OCI-LY1 (cell line): ENCODE measurements at regions not wholly inside any gene's neighbourhood (a gene's known extent, or its start where the extent isn't known, plus 50 kb on each side); places are given as distances from the start of the nearest gene placed in this dataset.

ENCODE experiments used
- H2AFZ ChIP-seq: fragments of 200-600 bp; sonication (generic), shearing (Covaris generic); 2 replicates; pipeline ENCODE4 v1.6.0; 2014; ENCODE audit warnings: antibody characterized with exemption, mild to moderate bottlenecking, low read length
- H3F3A ChIP-seq: fragments of 200-600 bp; sonication (generic), shearing (Covaris generic); 2 replicates; pipeline ENCODE4 v1.6.0; 2014; ENCODE audit warnings: mild to moderate bottlenecking, antibody characterized with exemption, low read length, moderate library complexity; ENCODE audit not compliant: insufficient read depth
- H3K27ac ChIP-seq: fragments of 200-600 bp; sonication (generic); 2 replicates; pipeline ENCODE4 v1.5.1; 2014; ENCODE audit warnings: low read length, mixed run types, mild to moderate bottlenecking, low read depth; ENCODE audit not compliant: poor library complexity, severe bottlenecking
- H3K27me3 ChIP-seq: fragments of 200-600 bp; sonication (generic); 2 replicates; pipeline ENCODE4 v1.6.0; 2014; ENCODE audit warnings: antibody characterized with exemption, mild to moderate bottlenecking, low read length, moderate library complexity; ENCODE audit not compliant: insufficient read depth
- H3K36me3 ChIP-seq: fragments of 200-600 bp; sonication (generic); 2 replicates; pipeline ENCODE4 v1.6.1; 2014; ENCODE audit warnings: mild to moderate bottlenecking, antibody characterized with exemption, low read length, moderate library complexity, mixed read lengths; ENCODE audit not compliant: insufficient read depth
- H3K4me1 ChIP-seq: fragments of 200-600 bp; sonication (generic); 2 replicates; pipeline ENCODE4 v1.5.1; 2014; ENCODE audit warnings: mild to moderate bottlenecking, low read length, moderate library complexity; ENCODE audit not compliant: insufficient read depth, severe bottlenecking
- H3K4me2 ChIP-seq: fragments of 200-600 bp; sonication (generic), shearing (Covaris generic); 2 replicates; pipeline ENCODE4 v1.6.1; 2014; ENCODE audit warnings: low read length
- H3K4me3 ChIP-seq: fragments of 200-600 bp; sonication (generic); 2 replicates; pipeline ENCODE4 v1.5.1; 2014; ENCODE audit warnings: low read length, low read depth, mild to moderate bottlenecking, mixed read lengths; ENCODE audit not compliant: poor library complexity, severe bottlenecking
- H3K79me2 ChIP-seq: fragments of 200-600 bp; shearing (Covaris generic); 2 replicates; pipeline ENCODE4 v1.6.1; 2016; ENCODE audit warnings: mixed run types, low read length, mixed read lengths; ENCODE audit not compliant: insufficient read depth
- H3K9ac ChIP-seq: fragments of 200-600 bp; sonication (generic), shearing (Covaris generic); 2 replicates; pipeline ENCODE4 v1.6.1; 2014; ENCODE audit warnings: mild to moderate bottlenecking, low read length, mixed read lengths
- H3K9me2 ChIP-seq: fragments of 200-600 bp; sonication (generic), shearing (Covaris generic); 2 replicates; pipeline ENCODE4 v1.6.1; 2014; ENCODE audit warnings: low read depth, mild to moderate bottlenecking, low read length, mixed read lengths
- H3K9me3 ChIP-seq: fragments of 200-600 bp; shearing (Covaris generic); 2 replicates; pipeline ENCODE4 v1.6.1; 2014; ENCODE audit warnings: low read length, mixed read lengths
- H4K20me1 ChIP-seq: fragments of 200-600 bp; sonication (generic), shearing (Covaris generic); 2 replicates; pipeline ENCODE4 v1.6.0; 2016; ENCODE audit warnings: mild to moderate bottlenecking, low read length; ENCODE audit not compliant: insufficient read depth
- CTCF ChIP-seq: fragments of 200-600 bp; sonication (generic), shearing (Covaris generic); IDR thresholded peaks from 2 replicates; pipeline ENCODE4 v1.5.1; 2017; ENCODE audit warnings: mild to moderate bottlenecking, antibody characterized with exemption, low read length, moderate library complexity, mixed read lengths
- EZH2 ChIP-seq: fragments of 200-600 bp; sonication (generic), shearing (Covaris generic); IDR thresholded peaks from 2 replicates; pipeline ENCODE4 v1.8.0; 2017; ENCODE audit warnings: borderline replicate concordance, mixed run types, mild to moderate bottlenecking, antibody characterized with exemption, low read length, moderate library complexity, mixed read lengths

GRCh38 chr2:21710031-21710430 is 586.3 kb downstream of the TDRD15 start:
- Histone ChIP-seq H3K4me2 (no peak overlapping the region), H3K79me2 (no peaks in the 10 kb centered on the region), H3K27ac (no peak overlapping the region), H3K27me3 (no peaks in the 10 kb centered on the region), H3K9ac (no peak overlapping the region), H3K4me1 (no peaks in the 10 kb centered on the region), H3K9me3 (no peaks in the 10 kb centered on the region), H2AFZ (no peak overlapping the region), H3K36me3 (no peaks in the 10 kb centered on the region), H3F3A (no peaks in the 10 kb centered on the region), H3K9me2 (no peaks in the 10 kb centered on the region), H4K20me1 (no peaks in the 10 kb centered on the region), H3K4me3 (no peak overlapping the region)
- TF ChIP-seq EZH2: no peak
- no peak for TF ChIP-seq CTCF

- no peaks in the 10 kb centered on the region for H3K4me1 ChIP-seq
- H3K27me3 ChIP-seq: no peaks in the 10 kb centered on the region
- no peak overlapping the region for H3K9ac ChIP-seq
- no peaks in the 10 kb centered on the region for H4K20me1 ChIP-seq
- H3K27ac ChIP-seq: no peak overlapping the region
- no peaks in the 10 kb centered on the region for H3K9me2 ChIP-seq
- TF ChIP-seq EZH2 (no peak), CTCF (no peak)
- H3K36me3 ChIP-seq: no peaks in the 10 kb centered on the region
- no peaks in the 10 kb centered on the region for H3K9me3 ChIP-seq
- H3F3A ChIP-seq: no peaks in the 10 kb centered on the region
- no peak overlapping the region for H3K4me2 ChIP-seq
- no peak overlapping the region for H3K4me3 ChIP-seq
- H2AFZ ChIP-seq: no peak overlapping the region
- H3K79me2 ChIP-seq: no peaks in the 10 kb centered on the region
Measured at GRCh38 chr2:21710496-21710895, 586.7 kb downstream of the TDRD15 start.

DNA sequence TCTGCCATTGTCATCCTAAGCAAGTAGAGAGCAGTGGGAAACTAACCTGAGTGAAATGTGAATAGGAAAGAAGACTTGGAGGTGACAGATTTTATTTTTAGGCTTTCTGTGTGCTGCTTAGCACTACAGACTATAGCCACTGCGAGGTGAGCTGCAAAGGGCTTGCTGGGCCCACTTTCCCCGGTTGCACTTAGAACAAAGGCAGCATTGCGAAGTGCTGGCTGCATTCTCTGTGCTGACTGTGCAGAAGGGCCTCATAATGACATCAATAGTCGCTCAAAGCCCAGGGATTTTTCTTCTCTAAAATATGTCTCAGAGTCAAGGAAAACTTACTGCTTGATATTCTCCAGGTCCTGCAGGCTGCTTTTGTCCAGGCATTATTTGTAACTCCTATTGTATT is 592.1 kb downstream of the TDRD15 start:
- Histone ChIP-seq H3K4me2 (no peak overlapping the region), H3K27me3 (no peaks in the 10 kb centered on the region), H3K4me3 (no peak overlapping the region), H3K27ac (no peak overlapping the region), H4K20me1 (no peaks in the 10 kb centered on the region), H3K79me2 (no peaks in the 10 kb centered on the region), H3K9me3 (no peaks in the 10 kb centered on the region), H3F3A (no peaks in the 10 kb centered on the region), H3K9me2 (no peaks in the 10 kb centered on the region), H2AFZ (no peak overlapping the region), H3K4me1 (no peaks in the 10 kb centered on the region), H3K9ac (no peak overlapping the region), H3K36me3 (no peaks in the 10 kb centered on the region)
- TF ChIP-seq EZH2 (no peak), CTCF (no peak)
